ENCODE measurements at regions not wholly inside any gene's neighbourhood (a gene's known extent, or its start where the extent isn't known, plus 50 kb on each side); places are given as distances from the start of the nearest gene placed in this dataset.

- no peaks in the 10 kb centered on the region for H3K4me1 ChIP-seq (ENCODE audit: insufficient read depth, low read length)
- no peak overlapping the region for H2AFZ ChIP-seq (ENCODE audit: low read depth, low read length)
- H3K36me3 ChIP-seq (ENCODE audit: insufficient read depth, low read length): no peaks in the 10 kb centered on the region
- H3K27me3 ChIP-seq (ENCODE audit: insufficient read depth, low read length): no peaks in the 10 kb centered on the region
- H3K4me3 ChIP-seq (ENCODE audit: low read length): no peak overlapping the region
- H3K9me3 ChIP-seq (ENCODE audit: low read length): no peaks in the 10 kb centered on the region
These were observed 49.9 kb downstream of the CHRM3 start for GRCh38 chr1:239436286-239436685.

DNA sequence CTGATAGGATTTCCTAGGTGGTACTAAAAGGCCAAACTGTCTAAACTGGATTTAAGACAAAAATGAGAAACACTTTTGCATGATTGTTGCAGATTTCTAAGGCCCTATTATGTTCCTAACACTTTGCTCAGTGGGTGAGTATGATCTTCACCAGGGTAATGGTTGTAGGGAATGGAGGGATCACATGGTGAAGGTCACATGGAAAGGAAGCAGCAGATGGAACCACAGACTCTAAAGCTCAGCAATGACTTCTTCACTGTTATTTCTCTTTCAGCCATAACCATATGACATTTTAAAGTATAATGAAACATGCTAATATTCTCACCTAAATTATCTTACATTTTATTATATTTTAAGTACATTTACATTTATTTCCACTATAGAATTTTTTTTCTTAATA is 51.5 kb downstream of the CHRM3 start:
- Histone ChIP-seq H3K27me3 (ENCODE audit: insufficient read depth, low read length) (no peaks in the 10 kb centered on the region), H3K36me3 (ENCODE audit: insufficient read depth, low read length) (no peaks in the 10 kb centered on the region), H3K4me1 (ENCODE audit: insufficient read depth, low read length) (no peaks in the 10 kb centered on the region), H3K4me3 (ENCODE audit: low read length) (no peak overlapping the region), H3K9me3 (ENCODE audit: low read length) (no peaks in the 10 kb centered on the region), H2AFZ (ENCODE audit: low read depth, low read length) (no peak overlapping the region)

- H3K36me3 ChIP-seq (ENCODE audit: insufficient read depth, low read length): no peaks in the 10 kb centered on the region
- H2AFZ ChIP-seq (ENCODE audit: low read depth, low read length): no peak overlapping the region
- H3K4me1 ChIP-seq (ENCODE audit: insufficient read depth, low read length): no peaks in the 10 kb centered on the region
- H3K9me3 ChIP-seq (ENCODE audit: low read length): no peaks in the 10 kb centered on the region
- H3K27me3 ChIP-seq (ENCODE audit: insufficient read depth, low read length): no peaks in the 10 kb centered on the region
- H3K4me3 ChIP-seq (ENCODE audit: low read length): no peak overlapping the region
These were observed 52.5 kb downstream of the CHRM3 start for GRCh38 chr1:239438891-239439290.

DNA sequence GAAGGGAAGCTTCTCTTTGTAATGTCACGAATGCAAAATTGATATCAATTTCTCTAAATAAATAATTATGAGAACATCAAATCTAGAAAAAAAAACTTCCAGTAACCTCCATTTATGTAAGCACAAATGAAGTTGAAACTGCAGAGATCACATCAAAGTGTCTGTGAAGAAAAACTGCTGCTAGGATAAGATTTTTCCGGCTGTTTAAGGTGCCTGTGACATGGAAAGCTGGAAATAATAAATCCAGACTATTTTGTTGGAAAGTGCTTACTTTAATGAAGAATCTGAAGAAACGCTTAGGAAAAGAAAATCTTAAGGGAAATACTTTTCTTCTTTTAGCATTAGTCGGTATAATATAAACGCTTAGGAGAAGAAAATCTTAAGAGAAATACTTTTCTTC is 57.0 kb downstream of the CHRM3 start:
- Histone ChIP-seq H3K4me3 (ENCODE audit: low read length) (no peak overlapping the region), H3K27me3 (ENCODE audit: insufficient read depth, low read length) (no peaks in the 10 kb centered on the region), H3K4me1 (ENCODE audit: insufficient read depth, low read length) (no peaks in the 10 kb centered on the region), H3K9me3 (ENCODE audit: low read length) (no peaks in the 10 kb centered on the region), H3K36me3 (ENCODE audit: insufficient read depth, low read length) (no peaks in the 10 kb centered on the region), H2AFZ (ENCODE audit: low read depth, low read length) (no peak overlapping the region)

DNA sequence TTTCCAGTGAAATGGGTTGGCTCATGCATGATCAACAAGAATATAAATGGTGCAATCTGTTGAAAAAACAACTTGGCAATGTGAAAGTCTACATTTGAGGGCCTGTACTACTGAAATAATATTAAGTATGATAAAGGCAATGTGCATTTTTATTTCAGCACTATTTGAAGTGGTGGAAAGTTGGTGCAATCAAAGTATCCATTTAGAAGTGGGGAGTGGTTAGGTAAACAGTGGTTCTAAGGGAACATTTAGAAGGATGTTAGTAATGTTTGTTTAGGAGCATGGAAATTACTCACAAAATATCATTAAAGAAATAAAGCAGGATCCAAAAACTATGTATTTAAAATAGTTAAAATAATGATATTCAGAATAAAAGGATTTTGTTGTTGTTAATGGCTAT is 60.2 kb downstream of the CHRM3 start:
- H3K36me3 ChIP-seq (ENCODE audit: insufficient read depth, low read length): no peaks in the 10 kb centered on the region
- H3K9me3 ChIP-seq (ENCODE audit: low read length): no peaks in the 10 kb centered on the region
- no peaks in the 10 kb centered on the region for H3K4me1 ChIP-seq (ENCODE audit: insufficient read depth, low read length)
- H3K4me3 ChIP-seq (ENCODE audit: low read length): no peak overlapping the region
- no peak overlapping the region for H2AFZ ChIP-seq (ENCODE audit: low read depth, low read length)
- no peaks in the 10 kb centered on the region for H3K27me3 ChIP-seq (ENCODE audit: insufficient read depth, low read length)

GRCh38 chr1:239448911-239449310 is 62.5 kb downstream of the CHRM3 start:
- H3K9me3 ChIP-seq (ENCODE audit: low read length): no peaks in the 10 kb centered on the region
- no peaks in the 10 kb centered on the region for H3K27me3 ChIP-seq (ENCODE audit: insufficient read depth, low read length)
- no peak overlapping the region for H3K4me3 ChIP-seq (ENCODE audit: low read length)
- no peak overlapping the region for H2AFZ ChIP-seq (ENCODE audit: low read depth, low read length)
- H3K36me3 ChIP-seq (ENCODE audit: insufficient read depth, low read length): no peaks in the 10 kb centered on the region
- H3K4me1 ChIP-seq (ENCODE audit: insufficient read depth, low read length): no peaks in the 10 kb centered on the region

DNA sequence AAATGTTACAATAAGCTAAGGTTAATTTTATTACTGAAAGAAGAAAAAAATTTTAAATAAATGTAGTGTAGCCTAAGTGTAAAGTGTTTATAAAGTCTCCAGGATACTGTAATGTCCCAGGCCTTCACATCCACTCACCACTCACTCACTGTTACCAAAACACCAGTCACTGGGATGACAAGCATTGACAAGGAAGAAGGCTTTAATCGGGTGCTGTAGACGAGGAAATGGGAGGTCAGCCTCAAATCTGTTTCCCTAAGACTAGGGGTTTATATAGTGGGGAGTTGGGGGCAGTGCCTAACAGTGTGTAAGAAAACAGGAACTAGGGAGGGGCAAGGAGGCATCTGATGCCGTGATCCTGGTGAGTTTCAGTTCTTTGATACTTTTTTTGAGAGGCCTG is 69.4 kb downstream of the CHRM3 start:
- Histone ChIP-seq H3K36me3 (ENCODE audit: insufficient read depth, low read length) (no peaks in the 10 kb centered on the region), H3K27me3 (ENCODE audit: insufficient read depth, low read length) (no peaks in the 10 kb centered on the region), H3K4me1 (ENCODE audit: insufficient read depth, low read length) (no peaks in the 10 kb centered on the region), H3K4me3 (ENCODE audit: low read length) (no peak overlapping the region), H3K9me3 (ENCODE audit: low read length) (no peaks in the 10 kb centered on the region), H2AFZ (ENCODE audit: low read depth, low read length) (no peak overlapping the region)

- H3K36me3 ChIP-seq (ENCODE audit: insufficient read depth, low read length): no peaks in the 10 kb centered on the region
- no peak overlapping the region for H2AFZ ChIP-seq (ENCODE audit: low read depth, low read length)
- no peaks in the 10 kb centered on the region for H3K27me3 ChIP-seq (ENCODE audit: insufficient read depth, low read length)
- no peaks in the 10 kb centered on the region for H3K9me3 ChIP-seq (ENCODE audit: low read length)
- no peaks in the 10 kb centered on the region for H3K4me1 ChIP-seq (ENCODE audit: insufficient read depth, low read length)
- no peak overlapping the region for H3K4me3 ChIP-seq (ENCODE audit: low read length)
These were observed 70.4 kb downstream of the CHRM3 start for GRCh38 chr1:239456788-239457187.

DNA sequence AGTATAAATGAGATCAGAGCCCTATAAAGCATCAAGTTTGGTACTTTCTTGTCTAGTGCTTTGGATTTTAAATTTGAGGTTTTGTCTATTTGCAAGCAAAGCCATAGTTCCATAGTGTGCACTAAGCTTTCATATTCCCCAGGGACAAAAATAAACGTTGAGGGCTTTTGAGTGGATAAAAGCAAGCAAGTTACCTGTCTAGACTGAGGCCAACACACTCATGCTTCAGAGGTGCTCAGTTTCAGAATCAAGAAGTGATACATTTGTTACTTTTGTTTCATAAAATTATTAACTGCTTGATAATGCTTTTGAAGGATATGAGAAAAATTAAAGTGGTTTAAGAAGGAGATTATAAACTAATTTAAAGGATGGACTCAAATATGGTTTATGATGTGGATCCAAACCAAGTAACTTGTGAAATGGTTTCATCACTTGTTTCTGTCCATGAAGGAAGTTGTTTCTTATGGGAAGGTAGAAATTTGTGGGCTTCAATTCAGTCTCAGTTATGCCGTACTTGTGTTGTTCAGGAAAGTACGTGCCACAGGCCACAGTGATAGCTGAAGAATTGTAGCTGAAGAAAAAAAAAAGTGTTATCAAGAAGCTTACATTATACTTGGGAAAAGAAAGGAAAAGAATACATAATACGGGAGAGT is 71.2 kb downstream of the CHRM3 start:
- no peak overlapping the region for H2AFZ ChIP-seq (ENCODE audit: low read depth, low read length)
- no peaks in the 10 kb centered on the region for H3K9me3 ChIP-seq (ENCODE audit: low read length)
- no peaks in the 10 kb centered on the region for H3K36me3 ChIP-seq (ENCODE audit: insufficient read depth, low read length)
- H3K4me3 ChIP-seq (ENCODE audit: low read length): no peak overlapping the region
- H3K27me3 ChIP-seq (ENCODE audit: insufficient read depth, low read length): no peaks in the 10 kb centered on the region
- H3K4me1 ChIP-seq (ENCODE audit: insufficient read depth, low read length): no peaks in the 10 kb centered on the region

DNA sequence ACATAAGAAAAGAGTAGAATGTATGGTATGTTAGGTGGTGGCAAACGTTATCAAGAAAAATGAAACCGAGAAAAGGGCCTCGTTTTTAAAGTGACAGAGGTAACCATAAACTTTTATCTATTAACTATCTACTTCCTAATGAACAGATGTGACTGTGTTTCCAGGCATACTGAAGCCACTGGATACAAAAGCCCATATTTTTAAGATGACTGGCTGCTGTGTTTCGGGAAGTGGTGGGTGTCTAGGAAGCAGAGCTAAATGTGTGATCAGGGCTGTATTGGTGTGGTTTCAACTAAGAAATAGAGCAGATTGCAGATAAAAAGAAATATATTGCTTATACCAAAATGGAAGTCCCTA is 71.8 kb downstream of the CHRM3 start:
- Histone ChIP-seq H3K4me3 (ENCODE audit: low read length) (no peak overlapping the region), H3K4me1 (ENCODE audit: insufficient read depth, low read length) (no peaks in the 10 kb centered on the region), H3K9me3 (ENCODE audit: low read length) (no peaks in the 10 kb centered on the region), H2AFZ (ENCODE audit: low read depth, low read length) (no peak overlapping the region), H3K27me3 (ENCODE audit: insufficient read depth, low read length) (no peaks in the 10 kb centered on the region), H3K36me3 (ENCODE audit: insufficient read depth, low read length) (no peaks in the 10 kb centered on the region)

DNA sequence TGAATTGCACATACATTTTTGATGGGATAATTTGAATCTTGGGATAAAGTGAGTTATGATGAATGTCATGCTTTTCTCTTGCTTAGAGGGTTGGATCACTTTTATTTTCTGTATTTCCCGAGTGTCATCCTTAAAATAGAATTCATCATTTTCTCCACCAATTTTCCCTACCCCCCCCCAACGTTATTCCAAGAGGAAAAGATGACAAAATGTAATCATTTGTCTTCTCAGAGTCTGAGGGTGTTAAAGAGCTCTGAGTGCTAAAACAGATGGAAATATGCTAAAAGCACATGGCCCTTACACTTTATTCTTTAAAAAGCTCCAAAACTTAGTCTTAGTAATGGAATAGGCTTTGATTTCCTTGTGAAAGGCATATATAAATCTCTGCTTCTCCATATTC is 81.4 kb downstream of the CHRM3 start:
- Histone ChIP-seq H3K4me1 (ENCODE audit: insufficient read depth, low read length) (no peaks in the 10 kb centered on the region), H3K9me3 (ENCODE audit: low read length) (no peaks in the 10 kb centered on the region), H3K36me3 (ENCODE audit: insufficient read depth, low read length) (no peaks in the 10 kb centered on the region), H3K27me3 (ENCODE audit: insufficient read depth, low read length) (no peaks in the 10 kb centered on the region), H3K4me3 (ENCODE audit: low read length) (no peak overlapping the region), H2AFZ (ENCODE audit: low read depth, low read length) (no peak overlapping the region)

- no peaks in the 10 kb centered on the region for H3K4me1 ChIP-seq (ENCODE audit: insufficient read depth, low read length)
- H3K9me3 ChIP-seq (ENCODE audit: low read length): no peaks in the 10 kb centered on the region
- no peaks in the 10 kb centered on the region for H3K36me3 ChIP-seq (ENCODE audit: insufficient read depth, low read length)
- H3K4me3 ChIP-seq (ENCODE audit: low read length): no peak overlapping the region
- no peak overlapping the region for H2AFZ ChIP-seq (ENCODE audit: low read depth, low read length)
- no peaks in the 10 kb centered on the region for H3K27me3 ChIP-seq (ENCODE audit: insufficient read depth, low read length)
These were observed 91.7 kb downstream of the CHRM3 start for GRCh38 chr1:239478069-239478468.

DNA sequence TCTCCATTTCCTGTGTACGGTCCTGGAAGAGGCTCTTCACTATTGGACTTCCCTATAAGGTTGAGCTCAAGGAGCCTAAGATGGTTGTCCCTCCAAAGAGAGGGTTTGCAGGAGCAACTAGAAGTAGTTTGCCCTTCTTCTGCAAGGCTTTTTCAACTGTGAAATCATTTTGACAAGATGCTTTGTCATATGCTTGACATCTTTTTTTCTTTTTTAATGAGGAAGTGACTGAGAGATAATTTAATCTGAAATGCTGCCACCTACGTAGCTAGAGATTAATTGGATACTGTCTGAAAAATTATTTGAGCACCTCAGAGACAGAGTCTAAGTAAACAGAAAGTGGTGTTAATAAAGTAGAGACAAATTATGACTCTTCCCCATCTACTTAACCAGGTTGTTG is 97.0 kb downstream of the CHRM3 start:
- Histone ChIP-seq H3K27me3 (ENCODE audit: insufficient read depth, low read length) (no peaks in the 10 kb centered on the region), H3K9me3 (ENCODE audit: low read length) (no peaks in the 10 kb centered on the region), H3K4me1 (ENCODE audit: insufficient read depth, low read length) (no peaks in the 10 kb centered on the region), H2AFZ (ENCODE audit: low read depth, low read length) (no peak overlapping the region), H3K4me3 (ENCODE audit: low read length) (no peak overlapping the region), H3K36me3 (ENCODE audit: insufficient read depth, low read length) (no peaks in the 10 kb centered on the region)

DNA sequence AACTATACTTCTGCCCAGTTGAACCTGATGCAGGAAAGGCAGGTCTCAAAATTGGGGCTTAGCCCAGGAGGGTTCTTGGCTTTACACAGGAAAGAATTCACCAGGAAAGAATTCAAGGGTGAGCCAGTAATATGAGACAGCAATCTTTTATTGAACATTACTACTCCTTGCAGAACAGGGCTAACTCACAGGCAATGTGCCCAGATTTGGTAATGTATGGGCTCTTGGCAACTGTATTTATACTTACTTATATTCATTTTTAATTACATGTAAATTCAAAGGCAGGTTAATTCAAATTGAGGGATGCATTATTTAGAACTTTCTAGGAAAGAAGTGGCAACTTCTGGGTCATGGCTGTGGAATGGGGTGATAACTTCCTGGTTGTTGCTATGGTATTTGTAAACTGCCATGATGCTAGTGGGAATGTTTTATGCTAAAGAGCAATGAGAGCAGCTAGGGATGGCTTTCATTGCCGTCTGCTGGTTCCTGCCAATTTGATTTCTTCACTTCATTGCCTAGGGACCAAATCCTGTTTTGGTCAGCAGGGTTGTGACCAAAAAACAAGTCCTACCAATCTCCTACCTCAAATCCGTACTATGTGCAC is 107.5 kb downstream of the CHRM3 start:
- H3K9me3 ChIP-seq (ENCODE audit: low read length): no peaks in the 10 kb centered on the region
- no peak overlapping the region for H2AFZ ChIP-seq (ENCODE audit: low read depth, low read length)
- H3K4me3 ChIP-seq (ENCODE audit: low read length): no peak overlapping the region
- no peaks in the 10 kb centered on the region for H3K27me3 ChIP-seq (ENCODE audit: insufficient read depth, low read length)
- no peaks in the 10 kb centered on the region for H3K36me3 ChIP-seq (ENCODE audit: insufficient read depth, low read length)
- H3K4me1 ChIP-seq (ENCODE audit: insufficient read depth, low read length): no peaks in the 10 kb centered on the region
